K562 (cell line): ENCODE measurements at regions not wholly inside any gene's neighbourhood (a gene's known extent, or its start where the extent isn't known, plus 50 kb on each side); places are given as distances from the start of the nearest gene placed in this dataset.

Experiments used
- KDM5B ChIP-seq: fragments of 200-600 bp; sonication (generic); IDR thresholded peaks from 2 replicates; pipeline ENCODE4 v1.6.1; 2012; ENCODE audit warnings: low read depth, mild to moderate bottlenecking, moderate library complexity, low read length, control low read depth, inconsistent platforms; ENCODE audit not compliant: insufficient replicate concordance
- MEF2A ChIP-seq: IDR thresholded peaks from 2 replicates; pipeline ENCODE4 v1.6.1; 2011; ENCODE audit warnings: low read depth, mild to moderate bottlenecking, low read length, moderate library complexity; ENCODE audit not compliant: control insufficient read depth
- TCF7L2 ChIP-seq: fragments of 150-350 bp; IDR thresholded peaks from 2 replicates; pipeline ENCODE4 v1.6.1; 2016; ENCODE audit warnings: low read depth, mild to moderate bottlenecking, low read length, moderate library complexity
- TEAD4 ChIP-seq, 2 experiments: sonication (generic) in 1 of 2; formaldehyde crosslinking in 1 of 2; IDR thresholded peaks; 2 replicates each; pipeline versions ENCODE4 v1.6.1 to v1.8.0; 2012 to 2022; ENCODE audit warnings: borderline replicate concordance in 1 of 2, inconsistent platforms in 1 of 2, low read length in 1 of 2, mild to moderate bottlenecking in 1 of 2, missing genetic modification reagents in 1 of 2
- ZNF253 ChIP-seq: fragments of 250-450 bp; sonication (Bioruptor Pico); conservative IDR thresholded peaks from 2 replicates; pipeline ENCODE4 v1.6.1; 2021; ENCODE audit warnings: mild to moderate bottlenecking
- TF ChIP-seq, protein P1 (sequence below), 2 experiments: fragments of 450-650 bp; formaldehyde crosslinking in 1 of 2; IDR thresholded peaks; 2 replicates each; pipeline versions ENCODE4 v1.4.0 to v1.6.1; 2014 to 2020; ENCODE audit warnings: mild to moderate bottlenecking in 2 of 2, borderline replicate concordance in 1 of 2, low read depth in 1 of 2
- TF ChIP-seq, protein P2 (sequence below): sonication (generic); formaldehyde crosslinking; IDR thresholded peaks from 2 replicates; pipeline ENCODE4 v1.8.0; 2023; ENCODE audit warnings: missing genetic modification reagents, mild to moderate bottlenecking, borderline replicate concordance

DNA sequence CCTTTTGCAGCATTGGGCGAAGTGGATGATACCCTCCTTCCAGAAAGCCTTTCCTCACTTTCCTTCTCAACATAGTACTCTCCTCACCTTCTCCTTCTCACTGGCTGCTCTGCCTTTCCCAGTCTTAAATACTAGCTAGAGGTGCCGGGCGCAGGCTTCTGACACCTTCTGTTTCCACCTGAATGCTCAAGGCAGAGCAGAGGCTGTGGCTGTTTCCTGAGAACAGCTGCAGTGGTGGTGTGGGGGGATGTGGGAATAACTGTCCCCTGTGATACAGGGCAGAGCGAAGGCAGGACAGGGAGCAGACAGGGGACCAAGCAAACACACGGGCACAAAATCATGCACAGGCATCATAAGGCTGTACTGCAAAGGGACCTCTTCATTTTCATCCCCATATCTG, 303.1 kb downstream of the SS18 start (continued):
- TF ChIP-seq, protein P1, sequence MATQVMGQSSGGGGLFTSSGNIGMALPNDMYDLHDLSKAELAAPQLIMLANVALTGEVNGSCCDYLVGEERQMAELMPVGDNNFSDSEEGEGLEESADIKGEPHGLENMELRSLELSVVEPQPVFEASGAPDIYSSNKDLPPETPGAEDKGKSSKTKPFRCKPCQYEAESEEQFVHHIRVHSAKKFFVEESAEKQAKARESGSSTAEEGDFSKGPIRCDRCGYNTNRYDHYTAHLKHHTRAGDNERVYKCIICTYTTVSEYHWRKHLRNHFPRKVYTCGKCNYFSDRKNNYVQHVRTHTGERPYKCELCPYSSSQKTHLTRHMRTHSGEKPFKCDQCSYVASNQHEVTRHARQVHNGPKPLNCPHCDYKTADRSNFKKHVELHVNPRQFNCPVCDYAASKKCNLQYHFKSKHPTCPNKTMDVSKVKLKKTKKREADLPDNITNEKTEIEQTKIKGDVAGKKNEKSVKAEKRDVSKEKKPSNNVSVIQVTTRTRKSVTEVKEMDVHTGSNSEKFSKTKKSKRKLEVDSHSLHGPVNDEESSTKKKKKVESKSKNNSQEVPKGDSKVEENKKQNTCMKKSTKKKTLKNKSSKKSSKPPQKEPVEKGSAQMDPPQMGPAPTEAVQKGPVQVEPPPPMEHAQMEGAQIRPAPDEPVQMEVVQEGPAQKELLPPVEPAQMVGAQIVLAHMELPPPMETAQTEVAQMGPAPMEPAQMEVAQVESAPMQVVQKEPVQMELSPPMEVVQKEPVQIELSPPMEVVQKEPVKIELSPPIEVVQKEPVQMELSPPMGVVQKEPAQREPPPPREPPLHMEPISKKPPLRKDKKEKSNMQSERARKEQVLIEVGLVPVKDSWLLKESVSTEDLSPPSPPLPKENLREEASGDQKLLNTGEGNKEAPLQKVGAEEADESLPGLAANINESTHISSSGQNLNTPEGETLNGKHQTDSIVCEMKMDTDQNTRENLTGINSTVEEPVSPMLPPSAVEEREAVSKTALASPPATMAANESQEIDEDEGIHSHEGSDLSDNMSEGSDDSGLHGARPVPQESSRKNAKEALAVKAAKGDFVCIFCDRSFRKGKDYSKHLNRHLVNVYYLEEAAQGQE (IDR thresholded peaks at IDR 0.05; ENCODE audit: borderline replicate concordance), result no peak
- TF ChIP-seq, protein P1 (CRISPR knock-in tag; IDR thresholded peaks at IDR 0.05; ENCODE audit: low read depth), result no peak
- TF ChIP-seq TEAD4 (IDR thresholded peaks at IDR 0.05; ENCODE audit: low read length), result no peak
- no peak for TF ChIP-seq TEAD4 (CRISPR knock-in tag; IDR thresholded peaks at IDR 0.05; ENCODE audit: borderline replicate concordance)
- TF ChIP-seq TCF7L2, result no peak
- TF ChIP-seq, protein P2, sequence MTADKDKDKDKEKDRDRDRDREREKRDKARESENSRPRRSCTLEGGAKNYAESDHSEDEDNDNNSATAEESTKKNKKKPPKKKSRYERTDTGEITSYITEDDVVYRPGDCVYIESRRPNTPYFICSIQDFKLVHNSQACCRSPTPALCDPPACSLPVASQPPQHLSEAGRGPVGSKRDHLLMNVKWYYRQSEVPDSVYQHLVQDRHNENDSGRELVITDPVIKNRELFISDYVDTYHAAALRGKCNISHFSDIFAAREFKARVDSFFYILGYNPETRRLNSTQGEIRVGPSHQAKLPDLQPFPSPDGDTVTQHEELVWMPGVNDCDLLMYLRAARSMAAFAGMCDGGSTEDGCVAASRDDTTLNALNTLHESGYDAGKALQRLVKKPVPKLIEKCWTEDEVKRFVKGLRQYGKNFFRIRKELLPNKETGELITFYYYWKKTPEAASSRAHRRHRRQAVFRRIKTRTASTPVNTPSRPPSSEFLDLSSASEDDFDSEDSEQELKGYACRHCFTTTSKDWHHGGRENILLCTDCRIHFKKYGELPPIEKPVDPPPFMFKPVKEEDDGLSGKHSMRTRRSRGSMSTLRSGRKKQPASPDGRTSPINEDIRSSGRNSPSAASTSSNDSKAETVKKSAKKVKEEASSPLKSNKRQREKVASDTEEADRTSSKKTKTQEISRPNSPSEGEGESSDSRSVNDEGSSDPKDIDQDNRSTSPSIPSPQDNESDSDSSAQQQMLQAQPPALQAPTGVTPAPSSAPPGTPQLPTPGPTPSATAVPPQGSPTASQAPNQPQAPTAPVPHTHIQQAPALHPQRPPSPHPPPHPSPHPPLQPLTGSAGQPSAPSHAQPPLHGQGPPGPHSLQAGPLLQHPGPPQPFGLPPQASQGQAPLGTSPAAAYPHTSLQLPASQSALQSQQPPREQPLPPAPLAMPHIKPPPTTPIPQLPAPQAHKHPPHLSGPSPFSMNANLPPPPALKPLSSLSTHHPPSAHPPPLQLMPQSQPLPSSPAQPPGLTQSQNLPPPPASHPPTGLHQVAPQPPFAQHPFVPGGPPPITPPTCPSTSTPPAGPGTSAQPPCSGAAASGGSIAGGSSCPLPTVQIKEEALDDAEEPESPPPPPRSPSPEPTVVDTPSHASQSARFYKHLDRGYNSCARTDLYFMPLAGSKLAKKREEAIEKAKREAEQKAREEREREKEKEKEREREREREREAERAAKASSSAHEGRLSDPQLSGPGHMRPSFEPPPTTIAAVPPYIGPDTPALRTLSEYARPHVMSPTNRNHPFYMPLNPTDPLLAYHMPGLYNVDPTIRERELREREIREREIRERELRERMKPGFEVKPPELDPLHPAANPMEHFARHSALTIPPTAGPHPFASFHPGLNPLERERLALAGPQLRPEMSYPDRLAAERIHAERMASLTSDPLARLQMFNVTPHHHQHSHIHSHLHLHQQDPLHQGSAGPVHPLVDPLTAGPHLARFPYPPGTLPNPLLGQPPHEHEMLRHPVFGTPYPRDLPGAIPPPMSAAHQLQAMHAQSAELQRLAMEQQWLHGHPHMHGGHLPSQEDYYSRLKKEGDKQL (CRISPR knock-in tag), result no peak
- no peak for TF ChIP-seq MEF2A
- no peak for TF ChIP-seq ZNF253 (CRISPR knock-in tag)
- no peak for TF ChIP-seq KDM5B
